Liver (tissue), 3 donors: ENCODE measurements at regions not wholly inside any gene's neighbourhood (a gene's known extent, or its start where the extent isn't known, plus 50 kb on each side); places are given as distances from the start of the nearest gene placed in this dataset.

ENCODE experiments used
- GABPA ChIP-seq, 2 donors: IDR thresholded peaks in 1 of 2; conservative IDR thresholded peaks in 1 of 2; 2 replicates each; pipeline ENCODE4 v1.6.1; 2016; ENCODE audit warnings: antibody characterized with exemption in 2 of 2, mild to moderate bottlenecking in 1 of 2, moderate library complexity in 1 of 2
- HNF4G ChIP-seq: IDR thresholded peaks from 2 replicates; pipeline ENCODE4 v1.6.1; 2016; ENCODE audit warnings: antibody characterized with exemption
- RAD21 ChIP-seq, 2 donors: IDR thresholded peaks; 2 replicates each; pipeline ENCODE4 v1.6.1; 2016; ENCODE audit warnings: antibody characterized with exemption in 2 of 2, mild to moderate bottlenecking in 2 of 2
- YY1 ChIP-seq: IDR thresholded peaks from 2 replicates; pipeline ENCODE4 v1.6.1; 2016; ENCODE audit warnings: antibody characterized with exemption, mild to moderate bottlenecking
- TF ChIP-seq, protein P1 (sequence below): IDR thresholded peaks from 2 replicates; pipeline ENCODE4 v1.6.1; 2016; ENCODE audit warnings: antibody characterized with exemption
- TF ChIP-seq, protein P2 (sequence below): IDR thresholded peaks from 2 replicates; pipeline ENCODE4 v1.6.1; 2016; ENCODE audit warnings: antibody characterized with exemption, mild to moderate bottlenecking
- TF ChIP-seq, protein P3 (sequence below): fragments of 150-350 bp; IDR thresholded peaks from 2 replicates; pipeline ENCODE4 v1.5.1; 2017; ENCODE audit warnings: improper control_type of control experiment, low read depth, low read length; ENCODE audit not compliant: missing input control
- TF ChIP-seq, protein P4 (sequence below): IDR thresholded peaks from 2 replicates; pipeline ENCODE4 v1.6.1; 2016; ENCODE audit warnings: antibody characterized with exemption
- TF ChIP-seq, protein P5 (sequence below): IDR thresholded peaks from 2 replicates; pipeline ENCODE4 v1.6.1; 2016; ENCODE audit warnings: antibody characterized with exemption
- donor health status: healthy.
- donor health status: healthy.

DNA sequence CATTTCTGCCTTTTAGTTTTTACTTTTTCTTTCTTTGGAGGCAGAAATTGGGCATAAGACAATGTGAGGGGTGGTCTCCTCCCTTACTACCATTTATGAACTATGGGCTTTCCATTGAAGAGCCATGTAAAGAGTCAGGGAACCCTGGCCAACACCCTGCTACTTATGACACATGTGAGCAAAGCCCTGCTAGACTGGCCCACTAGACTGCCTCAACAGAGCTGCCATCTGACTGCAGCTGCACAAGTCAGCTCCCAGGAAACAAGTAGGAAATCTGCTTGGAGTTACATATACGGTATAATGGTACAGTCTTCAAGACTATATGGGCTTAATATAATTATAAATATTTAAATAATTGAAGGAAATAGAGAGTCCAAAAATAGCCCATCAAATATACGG lies 816.8 kb downstream of the TRIB2 start:
- TF ChIP-seq RAD21 (IDR thresholded peaks at IDR 0.05) = no peak
- TF ChIP-seq, protein P1, sequence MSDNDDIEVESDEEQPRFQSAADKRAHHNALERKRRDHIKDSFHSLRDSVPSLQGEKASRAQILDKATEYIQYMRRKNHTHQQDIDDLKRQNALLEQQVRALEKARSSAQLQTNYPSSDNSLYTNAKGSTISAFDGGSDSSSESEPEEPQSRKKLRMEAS = no peak
- TF ChIP-seq YY1 = no peak
- TF ChIP-seq, protein P2, sequence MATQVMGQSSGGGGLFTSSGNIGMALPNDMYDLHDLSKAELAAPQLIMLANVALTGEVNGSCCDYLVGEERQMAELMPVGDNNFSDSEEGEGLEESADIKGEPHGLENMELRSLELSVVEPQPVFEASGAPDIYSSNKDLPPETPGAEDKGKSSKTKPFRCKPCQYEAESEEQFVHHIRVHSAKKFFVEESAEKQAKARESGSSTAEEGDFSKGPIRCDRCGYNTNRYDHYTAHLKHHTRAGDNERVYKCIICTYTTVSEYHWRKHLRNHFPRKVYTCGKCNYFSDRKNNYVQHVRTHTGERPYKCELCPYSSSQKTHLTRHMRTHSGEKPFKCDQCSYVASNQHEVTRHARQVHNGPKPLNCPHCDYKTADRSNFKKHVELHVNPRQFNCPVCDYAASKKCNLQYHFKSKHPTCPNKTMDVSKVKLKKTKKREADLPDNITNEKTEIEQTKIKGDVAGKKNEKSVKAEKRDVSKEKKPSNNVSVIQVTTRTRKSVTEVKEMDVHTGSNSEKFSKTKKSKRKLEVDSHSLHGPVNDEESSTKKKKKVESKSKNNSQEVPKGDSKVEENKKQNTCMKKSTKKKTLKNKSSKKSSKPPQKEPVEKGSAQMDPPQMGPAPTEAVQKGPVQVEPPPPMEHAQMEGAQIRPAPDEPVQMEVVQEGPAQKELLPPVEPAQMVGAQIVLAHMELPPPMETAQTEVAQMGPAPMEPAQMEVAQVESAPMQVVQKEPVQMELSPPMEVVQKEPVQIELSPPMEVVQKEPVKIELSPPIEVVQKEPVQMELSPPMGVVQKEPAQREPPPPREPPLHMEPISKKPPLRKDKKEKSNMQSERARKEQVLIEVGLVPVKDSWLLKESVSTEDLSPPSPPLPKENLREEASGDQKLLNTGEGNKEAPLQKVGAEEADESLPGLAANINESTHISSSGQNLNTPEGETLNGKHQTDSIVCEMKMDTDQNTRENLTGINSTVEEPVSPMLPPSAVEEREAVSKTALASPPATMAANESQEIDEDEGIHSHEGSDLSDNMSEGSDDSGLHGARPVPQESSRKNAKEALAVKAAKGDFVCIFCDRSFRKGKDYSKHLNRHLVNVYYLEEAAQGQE = no peak
- TF ChIP-seq GABPA (IDR thresholded peaks at IDR 0.05 in 1 of 2, conservative IDR thresholded peaks at IDR 0.05 in 1 of 2) = no peak
- TF ChIP-seq, protein P3, sequence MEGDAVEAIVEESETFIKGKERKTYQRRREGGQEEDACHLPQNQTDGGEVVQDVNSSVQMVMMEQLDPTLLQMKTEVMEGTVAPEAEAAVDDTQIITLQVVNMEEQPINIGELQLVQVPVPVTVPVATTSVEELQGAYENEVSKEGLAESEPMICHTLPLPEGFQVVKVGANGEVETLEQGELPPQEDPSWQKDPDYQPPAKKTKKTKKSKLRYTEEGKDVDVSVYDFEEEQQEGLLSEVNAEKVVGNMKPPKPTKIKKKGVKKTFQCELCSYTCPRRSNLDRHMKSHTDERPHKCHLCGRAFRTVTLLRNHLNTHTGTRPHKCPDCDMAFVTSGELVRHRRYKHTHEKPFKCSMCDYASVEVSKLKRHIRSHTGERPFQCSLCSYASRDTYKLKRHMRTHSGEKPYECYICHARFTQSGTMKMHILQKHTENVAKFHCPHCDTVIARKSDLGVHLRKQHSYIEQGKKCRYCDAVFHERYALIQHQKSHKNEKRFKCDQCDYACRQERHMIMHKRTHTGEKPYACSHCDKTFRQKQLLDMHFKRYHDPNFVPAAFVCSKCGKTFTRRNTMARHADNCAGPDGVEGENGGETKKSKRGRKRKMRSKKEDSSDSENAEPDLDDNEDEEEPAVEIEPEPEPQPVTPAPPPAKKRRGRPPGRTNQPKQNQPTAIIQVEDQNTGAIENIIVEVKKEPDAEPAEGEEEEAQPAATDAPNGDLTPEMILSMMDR = no peak
- TF ChIP-seq, protein P4, sequence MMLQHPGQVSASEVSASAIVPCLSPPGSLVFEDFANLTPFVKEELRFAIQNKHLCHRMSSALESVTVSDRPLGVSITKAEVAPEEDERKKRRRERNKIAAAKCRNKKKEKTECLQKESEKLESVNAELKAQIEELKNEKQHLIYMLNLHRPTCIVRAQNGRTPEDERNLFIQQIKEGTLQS = no peak
- no peak for TF ChIP-seq HNF4G
- TF ChIP-seq, protein P5, sequence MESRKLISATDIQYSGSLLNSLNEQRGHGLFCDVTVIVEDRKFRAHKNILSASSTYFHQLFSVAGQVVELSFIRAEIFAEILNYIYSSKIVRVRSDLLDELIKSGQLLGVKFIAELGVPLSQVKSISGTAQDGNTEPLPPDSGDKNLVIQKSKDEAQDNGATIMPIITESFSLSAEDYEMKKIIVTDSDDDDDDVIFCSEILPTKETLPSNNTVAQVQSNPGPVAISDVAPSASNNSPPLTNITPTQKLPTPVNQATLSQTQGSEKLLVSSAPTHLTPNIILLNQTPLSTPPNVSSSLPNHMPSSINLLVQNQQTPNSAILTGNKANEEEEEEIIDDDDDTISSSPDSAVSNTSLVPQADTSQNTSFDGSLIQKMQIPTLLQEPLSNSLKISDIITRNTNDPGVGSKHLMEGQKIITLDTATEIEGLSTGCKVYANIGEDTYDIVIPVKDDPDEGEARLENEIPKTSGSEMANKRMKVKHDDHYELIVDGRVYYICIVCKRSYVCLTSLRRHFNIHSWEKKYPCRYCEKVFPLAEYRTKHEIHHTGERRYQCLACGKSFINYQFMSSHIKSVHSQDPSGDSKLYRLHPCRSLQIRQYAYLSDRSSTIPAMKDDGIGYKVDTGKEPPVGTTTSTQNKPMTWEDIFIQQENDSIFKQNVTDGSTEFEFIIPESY = no peak
